Spleen (tissue), 11 donors: ENCODE measurements at regions not wholly inside any gene's neighbourhood (a gene's known extent, or its start where the extent isn't known, plus 50 kb on each side); places are given as distances from the start of the nearest gene placed in this dataset.

ENCODE experiments used
- DNase-seq: peaks from one replicate; pipeline ENCODE4 v3.0.0-alpha.2; 2020
- H3K27ac ChIP-seq, 8 donors: fragments of 200-600 bp; sonication (generic) in 7 of 8; 1 replicate in 4 of 8; 2 replicates in 4 of 8; pipeline versions ENCODE4 v1.5.0 to v1.8.0; 2016 to 2021; ENCODE audit warnings: inconsistent platforms in 4 of 8, mild to moderate bottlenecking in 4 of 8, moderate library complexity in 1 of 8
- H3K27me3 ChIP-seq, 7 donors: fragments of 200-600 bp; sonication (generic) in 6 of 7; replicated peaks in 1 of 7; 1 replicate in 4 of 7; 2 replicates in 3 of 7; pipeline versions ENCODE4 v1.5.0 to v1.8.0; 2016 to 2021; ENCODE audit warnings: inconsistent platforms in 3 of 7, mild to moderate bottlenecking in 1 of 7
- H3K36me3 ChIP-seq, 6 donors: fragments of 200-600 bp; sonication (generic) in 5 of 6; 1 replicate in 4 of 6; 2 replicates in 2 of 6; pipeline versions ENCODE4 v1.5.0 to v1.8.0; 2016 to 2021; ENCODE audit warnings: inconsistent platforms in 2 of 6
- H3K4me1 ChIP-seq, 6 donors: fragments of 200-600 bp; sonication (generic) in 5 of 6; 1 replicate in 3 of 6; 2 replicates in 3 of 6; pipeline versions ENCODE4 v1.5.0 to v1.8.0; 2016 to 2021; ENCODE audit warnings: inconsistent platforms in 3 of 6
- H3K4me3 ChIP-seq, 8 donors: fragments of 200-600 bp; sonication (generic) in 7 of 8; 1 replicate in 4 of 8; 2 replicates in 4 of 8; pipeline versions ENCODE4 v1.5.0 to v1.8.0; 2016 to 2021; ENCODE audit warnings: inconsistent platforms in 4 of 8, mild to moderate bottlenecking in 4 of 8, moderate library complexity in 2 of 8
- H3K9me3 ChIP-seq, 8 donors: fragments of 200-600 bp; sonication (generic) in 7 of 8; 1 replicate in 4 of 8; 2 replicates in 4 of 8; pipeline versions ENCODE4 v1.5.0 to v1.8.0; 2016 to 2021; ENCODE audit warnings: inconsistent platforms in 4 of 8
- CTCF ChIP-seq, 11 experiments: fragments of 200-600 bp in 7 of 11; fragments of 450-650 bp in 4 of 11; sonication (generic) in 4 of 11; IDR thresholded peaks in 8 of 11; conservative IDR thresholded peaks in 3 of 11; 1 replicate in 7 of 11; 2 replicates in 4 of 11; pipeline versions ENCODE4 v1.4.0 to v1.8.0; 2016 to 2021; ENCODE audit warnings: antibody characterized with exemption in 11 of 11, inconsistent platforms in 4 of 11, mild to moderate bottlenecking in 1 of 11
- POLR2A ChIP-seq, 3 donors: fragments of 450-650 bp; IDR thresholded peaks; one replicate each; pipeline ENCODE4 v1.5.1; 2017; ENCODE audit warnings: antibody characterized with exemption in 3 of 3, mild to moderate bottlenecking in 1 of 3
- POLR2AphosphoS5 ChIP-seq, 3 donors: sonication (generic); formaldehyde crosslinking; IDR thresholded peaks; one replicate each; pipeline ENCODE4 v1.5.1; 2017; ENCODE audit warnings: antibody characterized with exemption in 3 of 3
- WGBS, 5 donors: extraction: QIAGEN DNeasy Blood & Tissue Kit in 3 of 5; methylation state at CpG; one replicate each; pipeline versions ENCODE4 v1.1.5 to v1.1.7; 2013 to 2018; 5-methylcytosine and 5-hydroxymethylcytosine counted together
- intact Hi-C: fragments of 100-400 bp; cut with DNase I; formaldehyde crosslinking; loops from one replicate; pipeline ENCODE4 v1.15.0; 2023; ENCODE audit warnings: low total_unique reads
- donor health status: healthy with polysubstance abuse.
- donor health status: DM: no; HTN: no; CAD: no; lungs with moderate emphysema.
- donor health status: DM: no; HTN: no; CAD: no.
- donor health status: Bipolar disorder and iron deficiency.
- donor health status: healthy.
- donor health status: DM: no; HTN: no; CAD: no.
- donor health status: DM: yes; HTN: yes; CAD: no.

DNA sequence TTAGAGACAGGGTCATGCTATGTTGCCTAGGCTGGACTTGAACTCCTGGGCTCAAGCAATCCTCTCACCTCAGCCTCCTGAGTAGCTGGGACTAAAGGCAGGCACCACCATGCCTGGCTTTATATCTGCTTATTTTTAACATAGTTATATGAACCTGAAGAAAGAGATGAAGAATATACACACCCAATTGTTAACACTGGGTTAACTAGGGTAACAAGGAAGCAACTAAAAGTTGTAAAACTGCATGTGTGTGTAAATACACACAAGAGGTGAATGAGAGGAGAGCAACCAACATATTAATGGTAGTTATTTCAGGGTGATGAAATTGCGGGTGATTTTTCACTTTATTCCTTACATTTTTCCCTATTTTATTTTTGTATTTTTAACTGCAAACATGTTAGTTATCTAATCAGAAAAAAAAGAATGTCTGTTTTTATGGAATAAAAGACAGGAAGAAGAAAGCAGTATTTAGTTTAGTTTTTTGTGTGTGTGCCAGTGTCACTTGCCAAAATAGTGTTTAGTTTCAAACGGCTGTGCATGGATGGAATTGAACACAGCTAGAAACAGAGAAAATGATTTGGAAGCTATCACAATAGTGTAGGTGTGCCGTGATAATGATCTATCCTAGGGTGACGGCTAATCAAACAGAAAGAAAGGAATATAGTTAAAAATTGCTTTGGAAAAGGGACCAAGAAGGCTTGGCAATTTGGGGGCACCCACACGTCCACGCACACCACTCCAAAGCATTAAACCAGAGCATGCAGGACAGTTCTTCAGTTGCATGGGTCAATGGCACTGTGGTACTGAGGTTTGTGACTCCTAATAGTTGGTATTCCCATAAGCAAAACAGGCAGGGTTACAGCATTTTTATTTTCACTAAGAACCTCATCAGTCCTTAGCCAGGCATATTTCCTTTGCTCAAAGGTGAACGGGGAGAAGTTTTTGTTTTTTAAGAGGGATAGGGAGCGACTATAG lies 89.1 kb upstream of the KLHL13 start:
- intact Hi-C loops: no loop called here
- Histone ChIP-seq H3K36me3 (no peaks in the 10 kb centered on the region), H3K27me3 (no peaks in the 10 kb centered on the region), H3K27ac (no peak overlapping the region), H3K4me1 (no peaks in the 10 kb centered on the region), H3K4me3 (no peak overlapping the region), H3K9me3 (no peaks in the 10 kb centered on the region)
- DNase-seq: no peak
- WGBS, 5 donors: 67 to 86% (median 81%) methylated on average over 8 of the region's 8 CpGs
- TF ChIP-seq CTCF (IDR thresholded peaks at IDR 0.05 in 8 of 11, conservative IDR thresholded peaks at IDR 0.05 in 3 of 11): no peak
- no peak for TF ChIP-seq POLR2A (IDR thresholded peaks at IDR 0.05)
- no peak for TF ChIP-seq POLR2AphosphoS5 (IDR thresholded peaks at IDR 0.05)

DNA sequence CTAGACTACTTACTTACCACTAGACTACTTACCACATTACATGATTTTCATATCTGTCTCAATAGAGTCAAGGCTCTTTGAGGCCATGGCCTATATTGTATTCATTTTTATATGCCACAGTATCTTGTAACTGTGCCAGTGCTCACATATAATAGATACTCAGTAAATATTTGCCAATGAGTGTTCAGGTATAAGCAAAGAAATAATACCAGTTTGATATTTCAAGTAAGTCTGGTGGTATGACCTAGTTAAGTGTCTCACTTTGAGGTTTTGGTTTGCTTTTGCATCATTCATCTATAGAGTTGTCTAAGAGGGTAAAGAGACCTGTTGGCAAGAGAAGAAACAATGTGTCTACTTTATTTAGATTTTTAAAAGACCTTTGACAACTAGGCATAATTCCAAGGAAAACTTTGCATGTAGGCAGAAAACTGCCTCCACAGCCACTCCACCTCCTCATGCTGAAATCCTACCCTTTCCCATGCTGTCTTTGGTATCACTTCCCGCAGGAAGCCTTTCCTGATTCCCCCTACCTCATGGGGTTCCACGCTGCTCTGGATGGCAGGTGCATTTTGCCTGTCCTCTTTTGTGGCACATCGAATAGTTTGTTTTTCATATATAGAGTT lies 91.3 kb upstream of the KLHL13 start:
- TF ChIP-seq POLR2A (IDR thresholded peaks at IDR 0.05): no peak
- TF ChIP-seq POLR2AphosphoS5 (IDR thresholded peaks at IDR 0.05): no peak
- no peak for TF ChIP-seq CTCF (IDR thresholded peaks at IDR 0.05 in 8 of 11, conservative IDR thresholded peaks at IDR 0.05 in 3 of 11)
- WGBS, 5 donors: 83 to 97% (median 93%) methylated on average over 3 of the region's 3 CpGs
- intact Hi-C loops: no loop called here
- no peaks in the 10 kb centered on the region for H3K36me3 ChIP-seq
- peaks cover 0 to 12% (median 4%) of the 10 kb centered on the region in 6 donors for H3K4me1 ChIP-seq
- H3K27ac ChIP-seq: no peak overlapping the region
- no peak for DNase-seq
- no peaks in the 10 kb centered on the region for H3K27me3 ChIP-seq
- H3K4me3 ChIP-seq: no peak overlapping the region
- no peaks in the 10 kb centered on the region for H3K9me3 ChIP-seq

DNA sequence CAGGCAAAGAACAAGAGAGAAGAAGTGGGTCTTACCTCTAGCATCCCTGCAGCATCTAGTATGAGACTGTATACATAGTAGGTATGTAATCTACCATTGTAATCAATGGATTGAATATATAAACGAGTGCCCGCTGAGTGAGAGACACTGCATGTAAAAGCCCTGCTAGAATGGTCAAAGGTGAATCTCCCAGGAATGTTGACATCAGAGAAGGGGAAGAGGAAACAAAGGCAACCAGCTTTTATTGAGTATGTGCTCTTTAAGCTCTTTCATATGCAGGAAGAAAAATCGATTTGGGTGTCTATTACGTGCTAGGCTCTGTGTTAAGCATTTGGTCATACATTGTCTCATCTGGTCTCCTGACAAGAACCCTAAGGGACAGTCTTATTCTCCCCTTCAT lies 91.9 kb upstream of the KLHL13 start:
- Histone ChIP-seq H3K27ac (no peak overlapping the region), H3K4me1 (peaks cover 0 to 14% (median 4%) of the 10 kb centered on the region in 6 donors), H3K36me3 (no peaks in the 10 kb centered on the region), H3K27me3 (no peaks in the 10 kb centered on the region), H3K9me3 (no peaks in the 10 kb centered on the region), H3K4me3 (no peak overlapping the region)
- DNase-seq: no peak
- TF ChIP-seq POLR2AphosphoS5 (IDR thresholded peaks at IDR 0.05) (no peak), CTCF (IDR thresholded peaks at IDR 0.05 in 8 of 11, conservative IDR thresholded peaks at IDR 0.05 in 3 of 11) (no peak), POLR2A (IDR thresholded peaks at IDR 0.05) (no peak)
- intact Hi-C loops: no loop called here
- WGBS, 5 donors: 88 to 98% (median 92%) methylated on average over 4 of the region's 4 CpGs
